ENCODE measurements at regions not wholly inside any gene's neighbourhood (a gene's known extent, or its start where the extent isn't known, plus 50 kb on each side); places are given as distances from the start of the nearest gene placed in this dataset.

- 0 out of 2 replicates have a peak, but pooled peaks have one; percentile 17 for TF ChIP-seq ZNF281 (CRISPR knock-in tag; IDR thresholded peaks at IDR 0.05; ENCODE audit: borderline replicate concordance)
- peak; percentile 30; the same call in 1 of the 2 replicates for TF ChIP-seq SMAD9 (CRISPR knock-in tag; IDR thresholded peaks at IDR 0.05)
- no peak for TF ChIP-seq GABPA (IDR thresholded peaks at IDR 0.05; ENCODE audit: low read depth, low read length)
- no peak for TF ChIP-seq GABPA (CRISPR knock-in tag; IDR thresholded peaks at IDR 0.05; ENCODE audit: low read depth)
- no peak for TF ChIP-seq RNF219 (CRISPR knock-in tag; IDR thresholded peaks at IDR 0.05)
- no peak for TF ChIP-seq ZNF749 (CRISPR knock-in tag; IDR thresholded peaks at IDR 0.05; ENCODE audit: borderline replicate concordance)
- TF ChIP-seq ETV6 (CRISPR knock-in tag; conservative IDR thresholded peaks at IDR 0.05), result 0 out of 2 replicates have a peak, but pooled peaks have one; percentile 32
- TF ChIP-seq KAT8 (CRISPR knock-in tag; IDR thresholded peaks at IDR 0.05), result peak; percentile 78
- TF ChIP-seq ZNF781 (CRISPR knock-in tag; IDR thresholded peaks at IDR 0.05; ENCODE audit: borderline replicate concordance, not compliant biosample characterization), result no peak
- TF ChIP-seq ZNF230 (CRISPR knock-in tag; IDR thresholded peaks at IDR 0.05), result 0 out of 2 replicates have a peak, but pooled peaks have one; percentile 51
- peak; percentile 60 for TF ChIP-seq RARA (CRISPR knock-in tag; IDR thresholded peaks at IDR 0.05)
- TF ChIP-seq HNF4A (CRISPR knock-in tag; IDR thresholded peaks at IDR 0.05), result peak; percentile 57
- no peak for TF ChIP-seq ZNF326 (CRISPR knock-in tag; IDR thresholded peaks at IDR 0.05; ENCODE audit: borderline replicate concordance)
- no peak for TF ChIP-seq ZHX1 (CRISPR knock-in tag; IDR thresholded peaks at IDR 0.05; ENCODE audit: low read depth)
- no peak for TF ChIP-seq PRDM10 (CRISPR knock-in tag; IDR thresholded peaks at IDR 0.05; ENCODE audit: low read depth)
- TF ChIP-seq JUNB (CRISPR knock-in tag; IDR thresholded peaks at IDR 0.05; ENCODE audit: borderline replicate concordance), result no peak
- no peak for TF ChIP-seq U2AF2 (IDR thresholded peaks at IDR 0.05; ENCODE audit: low read depth, low read length)
Observed at GRCh38 chr11:15650105-15650938, 535.6 kb downstream of the INSC start (continued).
